Activated T-cell treated with anti-CD3 and anti-CD28 coated beads, Interleukin-2, amount 50 U/mL, for 48 hours (primary cell): ENCODE measurements at regions not wholly inside any gene's neighbourhood (a gene's known extent, or its start where the extent isn't known, plus 50 kb on each side); places are given as distances from the start of the nearest gene placed in this dataset.

ENCODE experiments used
- DNase-seq, 2 experiments: peaks; one replicate each; pipeline ENCODE4 v3.0.0-alpha.2; 2020

DNA sequence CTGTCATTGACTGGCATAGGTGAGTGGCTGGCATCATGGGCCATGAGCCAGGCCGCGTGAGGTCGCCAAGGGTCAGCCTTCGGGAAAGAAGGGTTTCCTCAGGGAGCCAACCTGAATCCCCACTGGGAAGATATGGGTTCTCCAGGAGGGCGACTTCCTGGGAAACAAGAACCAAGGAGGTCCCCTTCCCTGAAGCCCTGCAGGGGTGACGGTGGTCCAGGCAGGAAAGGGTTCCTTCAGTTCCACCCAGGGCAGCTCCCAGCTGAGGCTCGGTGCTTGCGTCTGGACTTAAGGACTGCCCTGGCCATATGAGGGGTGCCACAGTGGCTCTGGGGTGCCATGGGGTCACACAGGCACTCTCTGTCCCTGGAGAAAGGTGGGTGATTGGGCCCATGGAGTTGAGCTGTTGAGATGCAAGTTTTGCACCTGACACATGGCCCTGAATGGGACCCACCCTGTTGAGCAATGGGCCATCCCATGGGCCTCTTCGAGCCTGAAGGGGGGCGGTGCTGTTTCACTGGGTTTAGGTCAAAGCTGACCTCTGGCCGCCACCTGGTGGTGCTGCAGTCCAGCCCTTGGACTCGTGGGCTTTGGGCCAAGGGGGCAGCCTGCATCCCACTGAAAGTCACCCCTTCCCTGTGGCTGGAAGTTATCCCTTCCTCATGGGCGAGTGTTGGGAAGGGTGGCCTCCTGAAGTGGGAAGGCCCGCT is 228.1 kb downstream of the SNRPN start:
- no peak for DNase-seq

DNA sequence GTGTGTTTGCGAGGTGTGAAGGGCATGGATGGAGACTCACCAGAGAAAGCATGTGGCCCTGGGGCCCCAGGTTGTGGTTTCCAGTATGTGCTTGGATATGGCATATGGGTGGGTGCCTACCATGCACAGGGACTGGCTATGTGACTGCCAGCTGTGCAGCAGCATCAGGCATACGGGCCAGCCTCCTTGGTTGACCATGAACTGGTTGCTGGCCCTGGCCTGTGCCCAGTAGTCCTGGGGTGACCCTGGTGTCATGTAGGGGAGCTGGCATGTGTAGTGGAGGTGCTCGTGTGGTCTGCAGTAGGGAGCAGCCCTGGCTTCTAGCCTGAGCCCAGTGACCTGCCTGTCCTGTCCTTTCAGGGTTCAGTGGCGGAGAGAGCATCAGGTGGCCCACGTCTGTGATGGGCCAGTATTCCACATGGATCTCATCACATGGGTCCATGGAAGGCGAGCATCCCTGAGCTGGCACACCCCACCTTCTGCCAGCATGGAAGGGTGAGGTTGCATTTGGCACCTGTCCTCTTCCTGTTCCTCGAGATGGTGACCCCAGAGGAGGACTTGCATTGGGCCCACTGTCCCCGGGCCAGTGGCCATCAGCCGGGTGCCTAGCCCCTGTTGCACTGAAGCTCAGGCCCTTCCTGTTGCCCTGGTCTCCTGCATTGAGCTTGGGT is 228.9 kb downstream of the SNRPN start:
- DNase-seq, result no peak

- no peak for DNase-seq
These were observed 229.8 kb downstream of the SNRPN start for GRCh38 chr15:25184356-25185155.

DNA sequence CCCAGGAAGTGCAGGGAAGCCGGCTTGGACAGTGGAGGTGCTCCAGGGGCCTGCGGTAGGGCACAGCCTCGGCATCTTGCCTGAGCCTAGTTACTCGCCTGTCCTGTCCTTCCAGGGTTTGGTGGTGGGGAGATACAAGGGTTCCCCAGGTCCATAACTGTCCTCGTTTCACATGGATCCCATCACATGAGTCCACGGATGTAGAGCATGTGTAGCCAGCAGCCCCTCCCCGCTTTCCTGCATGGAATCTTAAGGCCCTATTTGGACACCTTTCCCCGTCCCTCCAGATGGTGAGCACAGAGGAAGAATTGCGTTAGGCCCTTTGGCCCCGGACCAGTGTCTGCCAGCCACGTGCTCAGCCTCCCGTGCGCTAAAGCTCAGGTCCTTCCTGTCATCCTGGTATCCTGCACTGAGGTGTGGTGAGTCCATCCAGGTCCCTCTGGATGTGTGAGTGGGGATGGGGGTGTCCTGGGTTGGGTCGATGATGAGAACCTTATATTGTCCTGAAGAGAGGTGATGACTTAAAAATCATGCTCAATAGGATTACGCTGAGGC is 230.4 kb downstream of the SNRPN start:
- DNase-seq, result no peak

DNA sequence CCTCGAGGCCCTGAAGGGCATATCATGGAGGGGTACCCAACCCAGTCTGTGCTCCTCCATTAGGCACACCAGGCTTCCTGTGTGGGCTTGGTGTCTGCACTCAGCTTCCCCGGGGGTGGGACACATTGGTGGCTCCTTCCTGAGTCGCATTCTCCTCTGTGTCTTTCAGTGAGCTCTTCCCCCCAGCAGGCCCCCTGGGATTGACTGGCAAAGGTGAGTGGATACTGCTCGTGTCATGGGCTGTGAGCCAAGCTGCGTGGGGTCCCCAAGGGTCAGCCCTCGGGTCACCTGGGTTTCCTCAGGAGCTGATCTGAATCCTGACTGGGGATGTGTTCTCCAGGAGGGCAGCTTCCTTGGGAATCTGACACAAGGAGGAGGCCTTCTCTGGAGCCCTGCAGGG is 231.0 kb downstream of the SNRPN start:
- DNase-seq, result no peak

DNA sequence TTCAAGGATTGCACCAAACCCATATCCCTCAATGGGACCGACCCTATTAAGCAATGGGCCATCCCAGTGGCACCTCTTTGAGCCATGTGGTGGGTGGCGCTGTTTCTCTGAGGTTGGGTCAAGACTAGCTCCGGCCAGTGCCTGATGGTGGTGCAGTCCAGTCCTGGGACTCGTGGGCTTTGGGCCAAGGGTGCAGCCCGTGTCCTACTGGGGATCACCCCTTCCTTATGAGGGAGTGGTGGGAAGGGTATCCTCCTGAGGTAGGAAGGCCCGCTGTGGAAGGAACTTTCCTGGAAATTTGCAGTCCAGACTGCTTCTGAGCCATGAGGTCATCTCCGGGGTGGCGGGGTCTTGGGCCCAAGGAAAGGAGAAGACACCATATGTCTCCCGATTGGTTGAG is 231.6 kb downstream of the SNRPN start:
- no peak for DNase-seq

- no peak for DNase-seq
These were observed 232.3 kb downstream of the SNRPN start for GRCh38 chr15:25186906-25187645.

DNA sequence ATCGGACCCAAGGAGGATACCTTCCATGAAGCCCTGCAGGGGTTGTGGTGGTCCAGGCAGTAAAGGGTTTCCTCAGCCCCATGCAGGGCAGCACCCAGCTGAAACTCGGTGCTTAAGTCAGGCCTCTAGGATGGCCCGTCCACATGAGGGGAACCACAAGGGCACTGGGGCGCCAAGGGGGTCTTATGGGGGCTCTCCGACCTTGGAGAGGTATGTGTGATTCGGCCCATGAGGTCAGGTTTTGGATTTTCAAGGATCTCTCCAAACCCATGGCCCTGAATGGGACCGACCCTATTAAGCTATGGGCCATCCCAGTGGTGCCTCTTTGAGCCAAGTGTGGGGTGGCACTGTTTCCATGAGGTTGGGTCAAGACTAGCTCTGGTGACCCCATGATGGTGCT is 233.3 kb downstream of the SNRPN start:
- DNase-seq, result no peak

- DNase-seq, result no peak
These were observed 233.8 kb downstream of the SNRPN start for GRCh38 chr15:25188551-25189101.

DNA sequence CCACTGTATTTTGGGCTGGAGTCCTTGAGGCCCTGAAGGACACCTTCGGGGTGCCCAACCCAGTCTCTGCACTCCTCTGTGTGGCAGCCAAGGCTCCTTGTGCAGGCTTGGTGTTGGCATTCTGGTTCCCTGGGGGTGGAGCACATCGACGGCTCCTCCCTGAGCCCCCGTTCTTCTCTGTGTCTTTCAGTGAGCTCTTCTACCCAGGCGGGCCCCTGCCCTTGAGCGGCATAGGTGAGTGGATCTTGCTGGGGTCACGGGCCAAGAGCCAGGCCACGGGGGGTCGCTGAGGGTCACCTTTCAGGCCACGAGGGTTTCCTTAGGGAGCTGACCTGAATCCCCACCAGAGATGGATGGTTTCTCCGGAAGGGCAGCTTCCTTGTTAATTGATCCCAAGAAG is 234.8 kb downstream of the SNRPN start:
- no peak for DNase-seq

DNA sequence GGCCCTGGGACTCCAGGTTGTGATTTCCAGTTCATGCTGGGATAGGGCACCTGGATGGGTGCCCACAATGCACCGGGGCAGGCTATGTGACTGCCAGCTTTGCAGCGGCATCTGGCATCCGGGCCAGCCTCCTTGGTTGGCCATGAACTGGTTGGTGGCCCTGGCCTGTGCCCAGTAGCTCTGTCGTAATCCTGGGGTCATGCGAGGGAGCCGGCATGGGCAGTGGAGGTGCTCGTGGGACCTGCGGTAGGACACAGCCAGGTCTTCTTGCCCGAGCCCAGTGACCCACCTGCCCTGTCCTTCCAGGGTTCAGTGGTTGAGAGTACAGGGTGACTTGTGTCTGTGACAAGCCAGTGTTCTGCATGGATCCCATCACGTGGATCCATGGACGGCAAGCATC is 237.9 kb downstream of the SNRPN start:
- DNase-seq, result no peak

DNA sequence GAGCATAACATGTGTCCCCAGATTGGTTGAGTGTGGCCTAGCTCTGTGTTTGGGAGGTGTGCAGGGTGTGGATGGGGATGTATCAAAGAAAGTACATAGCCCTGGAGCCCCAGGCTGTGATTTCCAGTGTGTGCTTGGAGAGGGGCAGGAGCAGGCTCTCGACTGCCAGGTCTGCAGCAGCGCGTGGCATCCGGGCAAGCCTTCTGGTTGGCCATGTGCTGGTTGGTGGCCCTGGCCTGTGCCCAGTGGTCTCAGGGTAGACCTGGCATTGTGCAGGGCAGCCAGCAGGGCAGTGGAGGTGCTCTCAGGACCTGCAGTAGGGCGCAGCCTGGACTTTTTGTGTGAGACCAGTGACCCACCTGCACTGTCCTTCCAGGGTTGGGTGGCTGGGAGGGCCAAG is 231.5 kb downstream of the UBE3A start:
- no peak for DNase-seq

DNA sequence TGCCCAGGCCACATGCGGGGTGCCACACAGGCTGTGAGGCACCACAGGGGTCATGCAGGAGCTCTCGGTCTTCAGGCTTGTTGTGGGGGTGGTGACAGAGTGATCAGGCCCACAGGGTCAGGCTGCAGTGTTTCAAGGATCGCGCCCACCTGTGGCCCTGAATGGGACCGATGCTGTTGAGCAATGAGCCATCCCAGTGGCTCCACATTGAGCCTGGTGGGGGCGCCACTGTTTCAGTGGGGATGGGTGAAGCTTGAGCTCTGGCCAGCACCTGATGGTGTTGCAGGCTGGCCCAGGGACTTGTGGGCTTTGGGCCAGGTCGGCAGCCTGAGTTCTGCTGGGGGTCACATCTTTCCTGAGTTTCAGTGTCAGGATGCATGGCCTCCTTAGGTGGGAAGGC is 230.1 kb downstream of the UBE3A start:
- DNase-seq, result no peak

DNA sequence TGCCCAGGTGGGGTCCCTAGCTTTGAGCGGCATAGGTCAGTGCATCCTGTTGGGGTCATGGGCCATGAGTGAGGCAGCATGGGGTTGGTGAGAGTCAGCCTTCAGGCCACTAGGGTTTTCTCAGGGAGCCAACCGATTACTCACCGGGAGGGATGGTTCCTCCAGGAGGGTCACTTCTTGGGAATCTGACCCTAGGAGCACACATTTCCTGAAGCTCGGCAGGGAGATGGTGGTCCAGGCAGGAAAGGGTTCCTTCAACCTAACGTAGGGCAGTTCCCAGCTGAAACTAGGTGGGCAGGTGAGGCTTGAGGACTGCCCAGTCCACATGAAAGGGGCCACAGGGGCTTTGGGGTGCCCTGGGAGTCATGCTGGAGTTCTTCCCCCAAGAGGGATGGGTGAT is 218.0 kb downstream of the UBE3A start:
- DNase-seq, result no peak

DNA sequence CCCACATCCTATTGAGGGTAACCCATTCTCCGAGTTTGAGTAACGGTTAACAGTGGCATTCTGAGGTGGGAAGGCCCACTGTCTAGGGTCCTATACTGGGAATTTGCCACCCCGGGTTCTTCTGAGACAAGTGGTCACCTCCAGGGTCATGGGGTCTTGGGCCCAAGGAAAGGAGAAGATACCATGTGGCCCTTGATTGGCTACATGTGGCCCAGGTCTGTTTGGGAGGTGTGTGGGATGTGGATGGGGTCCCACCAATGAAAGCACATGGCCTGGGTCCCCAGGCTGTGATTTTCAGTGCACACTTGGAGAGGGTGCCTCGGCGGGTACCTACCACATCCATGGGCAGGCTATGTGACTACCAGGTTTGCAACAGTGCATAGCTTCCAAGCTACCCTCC is 214.4 kb downstream of the UBE3A start:
- no peak for DNase-seq

GRCh38 chr15:25226360-25226759 is 212.5 kb downstream of the UBE3A start:
- DNase-seq, result no peak

DNA sequence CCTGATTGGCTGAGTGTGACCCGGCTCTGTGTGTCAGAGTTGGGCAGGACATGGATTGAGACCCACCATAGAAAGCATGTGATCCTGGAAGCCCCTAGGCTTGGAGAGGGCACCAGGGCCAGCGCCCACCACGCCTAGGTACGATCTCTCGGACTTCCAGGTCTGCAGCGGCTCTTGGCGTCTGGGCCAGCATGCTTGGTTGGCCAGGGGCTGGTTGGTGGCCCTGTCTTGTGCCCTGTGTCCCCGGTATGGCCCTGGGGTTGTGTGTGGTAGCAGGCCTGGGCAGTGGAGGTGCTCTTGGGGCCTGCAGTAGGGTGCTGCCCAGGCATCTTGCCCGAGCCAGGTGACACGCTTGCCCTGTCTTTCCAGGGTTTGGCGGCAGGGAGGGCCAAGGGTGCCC is 210.6 kb downstream of the UBE3A start:
- no peak for DNase-seq

- no peak for DNase-seq
These were observed 208.4 kb downstream of the UBE3A start for GRCh38 chr15:25230442-25230841.

- no peak for DNase-seq
These were observed 205.0 kb downstream of the UBE3A start for GRCh38 chr15:25233766-25234350.

GRCh38 chr15:25234831-25235230 is 204.0 kb downstream of the UBE3A start:
- DNase-seq, result no peak

- DNase-seq, result no peak
These were observed 203.4 kb downstream of the UBE3A start for GRCh38 chr15:25235391-25235790.

- no peak for DNase-seq
These were observed 202.5 kb downstream of the UBE3A start for GRCh38 chr15:25236143-25236860.
